Endothelial cell of umbilical vein (primary cell): ENCODE measurements at regions not wholly inside any gene's neighbourhood (a gene's known extent, or its start where the extent isn't known, plus 50 kb on each side); places are given as distances from the start of the nearest gene placed in this dataset.

Experiments
- CTCF ChIP-seq, 2 donors: IDR thresholded peaks; 1 replicate in 1 of 2; 2 replicates in 1 of 2; pipeline ENCODE4 v1.5.1; 2011; ENCODE audit warnings: low read length in 2 of 2, mild to moderate bottlenecking in 2 of 2, moderate library complexity in 2 of 2, control low read depth in 1 of 2, inconsistent platforms in 1 of 2, low read depth in 1 of 2; ENCODE audit not compliant: insufficient read depth in 1 of 2; ENCODE audit errors: extremely low read depth in 1 of 2
- EZH2 ChIP-seq: IDR thresholded peaks from 2 replicates; pipeline ENCODE4 v1.6.1; 2012; ENCODE audit warnings: borderline replicate concordance, low read depth, mild to moderate bottlenecking, moderate library complexity, low read length, inconsistent platforms; ENCODE audit not compliant: severe bottlenecking

- no peak for TF ChIP-seq CTCF (IDR thresholded peaks at IDR 0.05; ENCODE audit: extremely low read depth in 1 of 2, insufficient read depth in 1 of 2, low read depth in 1 of 2, low read length in 2 of 2)
- no peak for TF ChIP-seq EZH2
Measured at GRCh38 chr9:134505032-134505431, 136.6 kb upstream of the COL5A1 start.
